WTC11 (cell line): ENCODE measurements at regions not wholly inside any gene's neighbourhood (a gene's known extent, or its start where the extent isn't known, plus 50 kb on each side); places are given as distances from the start of the nearest gene placed in this dataset.

Experiments
- ATAC-seq: fragments of 200-7000 bp; cut with Tn5 transposase; 2 replicates; pipeline ENCODE4 v1.10.0; 2021; ENCODE audit warnings: mild to moderate bottlenecking, moderate library complexity
- CTCF ChIA-PET: fragments of 300-600 bp; sonication (Branson Sonifier 250); formaldehyde crosslinking; loops from one replicate; lab custom pipeline; 2021; ENCODE audit warnings: antibody characterized with exemption; lab: Charles Lee
- POLR2A ChIA-PET: fragments of 350-600 bp; sonication (Branson Sonifier 250); formaldehyde crosslinking; loops from one replicate; lab custom pipeline; 2021; ENCODE audit warnings: antibody characterized with exemption; lab: Charles Lee
- DNase-seq: peaks from one replicate; pipeline ENCODE4 v3.0.0; 2021; ENCODE audit warnings: low spot score
- H3K27ac Mint-ChIP-seq: 2 replicates; pipeline ENCODE4 v1.8.0; 2021; ENCODE audit warnings: mixed read lengths
- H3K27me3 Mint-ChIP-seq: 2 replicates; pipeline ENCODE4 v1.8.0; 2021; ENCODE audit warnings: low read depth, mild to moderate bottlenecking, moderate library complexity, mixed read lengths
- H3K36me3 Mint-ChIP-seq: 2 replicates; pipeline ENCODE4 v1.8.0; 2021; ENCODE audit warnings: mixed read lengths
- H3K4me1 Mint-ChIP-seq: 2 replicates; pipeline ENCODE4 v1.8.0; 2022; ENCODE audit warnings: mixed read lengths
- H3K4me3 Mint-ChIP-seq: 2 replicates; pipeline ENCODE4 v1.8.0; 2021; ENCODE audit warnings: mild to moderate bottlenecking, moderate library complexity, mixed read lengths
- H3K9me3 Mint-ChIP-seq: 2 replicates; pipeline ENCODE4 v1.8.0; 2021; ENCODE audit warnings: mixed read lengths
- ATF1 ChIP-seq: sonication (generic); formaldehyde crosslinking; IDR thresholded peaks from 2 replicates; pipeline ENCODE4 v1.8.1; 2023; ENCODE audit warnings: mild to moderate bottlenecking, moderate library complexity, missing genetic modification reagents
- CREB1 ChIP-seq: sonication (generic); formaldehyde crosslinking; IDR thresholded peaks from 2 replicates; pipeline ENCODE4 v1.8.0; 2023; ENCODE audit warnings: mild to moderate bottlenecking, missing genetic modification reagents
- ELF4 ChIP-seq: sonication (generic); formaldehyde crosslinking; IDR thresholded peaks from 2 replicates; pipeline ENCODE4 v1.8.1; 2022; ENCODE audit warnings: low read depth, mild to moderate bottlenecking, moderate library complexity, missing genetic modification reagents
- FOXK1 ChIP-seq: sonication (generic); formaldehyde crosslinking; IDR thresholded peaks from 2 replicates; pipeline ENCODE4 v1.8.0; 2022; ENCODE audit warnings: mild to moderate bottlenecking, moderate library complexity, missing genetic modification reagents
- GTF2I ChIP-seq: fragments of 250-450 bp; sonication (Bioruptor Pico); conservative IDR thresholded peaks from 2 replicates; pipeline ENCODE4 v1.4.0; 2021; ENCODE audit warnings: mild to moderate bottlenecking
- KAT7 ChIP-seq: sonication (generic); formaldehyde crosslinking; IDR thresholded peaks from 2 replicates; pipeline ENCODE4 v1.8.1; 2023; ENCODE audit warnings: missing genetic modification reagents, mild to moderate bottlenecking, borderline replicate concordance
- MXD4 ChIP-seq: fragments of 250-450 bp; sonication (Bioruptor Pico); IDR thresholded peaks from 2 replicates; pipeline ENCODE4 v1.8.0; 2021; ENCODE audit warnings: mild to moderate bottlenecking, moderate library complexity, borderline replicate concordance
- NR1H2 ChIP-seq: sonication (generic); formaldehyde crosslinking; IDR thresholded peaks from 2 replicates; pipeline ENCODE4 v1.9.0; 2021; ENCODE audit warnings: mild to moderate bottlenecking, moderate library complexity, missing genetic modification reagents
- RELA ChIP-seq: sonication (generic); formaldehyde crosslinking; IDR thresholded peaks from 2 replicates; pipeline ENCODE4 v1.8.1; 2022; ENCODE audit warnings: missing genetic modification reagents, mild to moderate bottlenecking, borderline replicate concordance
- RORB ChIP-seq: fragments of 250-450 bp; sonication (Bioruptor Pico); IDR thresholded peaks from 2 replicates; pipeline ENCODE4 v1.9.0; 2021; ENCODE audit warnings: mild to moderate bottlenecking
- TF ChIP-seq, protein P1 (sequence below): fragments of 250-450 bp; sonication (Bioruptor Pico); IDR thresholded peaks from 2 replicates; pipeline ENCODE4 v1.9.0; 2021; ENCODE audit warnings: mild to moderate bottlenecking
- TF ChIP-seq, protein P2 (sequence below): sonication (generic); formaldehyde crosslinking; IDR thresholded peaks from 2 replicates; pipeline ENCODE4 v1.8.1; 2023; ENCODE audit warnings: mild to moderate bottlenecking, missing genetic modification reagents
- TF ChIP-seq, protein P3 (sequence below): sonication (generic); formaldehyde crosslinking; IDR thresholded peaks from 2 replicates; pipeline ENCODE4 v1.8.0; 2022; ENCODE audit warnings: mild to moderate bottlenecking, missing genetic modification reagents
- TF ChIP-seq, protein P4 (sequence below): sonication (generic); formaldehyde crosslinking; IDR thresholded peaks from 2 replicates; pipeline ENCODE4 v1.8.1; 2022; ENCODE audit warnings: mild to moderate bottlenecking, missing genetic modification reagents, moderate library complexity, borderline replicate concordance
- TF ChIP-seq, protein P5 (sequence below): sonication (generic); formaldehyde crosslinking; IDR thresholded peaks from 2 replicates; pipeline ENCODE4 v1.8.0; 2023; ENCODE audit warnings: mild to moderate bottlenecking, missing genetic modification reagents
- TF ChIP-seq, protein P6 (sequence below): sonication (generic); formaldehyde crosslinking; IDR thresholded peaks from 2 replicates; pipeline ENCODE4 v1.8.0; 2023; ENCODE audit warnings: missing genetic modification reagents, mild to moderate bottlenecking, borderline replicate concordance

DNA sequence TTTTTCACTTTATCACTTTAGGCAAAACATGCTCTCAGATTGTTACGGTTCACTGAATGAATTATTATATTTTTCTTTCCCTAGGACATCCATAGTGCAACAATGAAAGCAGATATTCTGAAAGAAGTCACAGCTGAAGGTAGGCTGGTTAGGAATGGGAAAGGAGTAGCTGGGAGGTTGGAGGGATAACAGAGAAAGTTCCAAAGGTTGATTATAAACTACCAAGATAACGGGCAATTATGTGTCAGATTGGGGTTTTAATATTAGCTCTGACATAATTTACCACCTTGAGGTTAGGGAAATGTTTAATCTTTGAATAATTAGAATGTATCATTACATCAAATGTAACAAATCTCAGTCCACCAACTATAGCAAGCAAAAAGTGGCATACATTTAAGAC lies 96.5 kb downstream of the HTR1B start:
- TF ChIP-seq KAT7 (CRISPR knock-in tag): no peak
- no peak for TF ChIP-seq ELF4 (CRISPR knock-in tag)
- TF ChIP-seq, protein P1, sequence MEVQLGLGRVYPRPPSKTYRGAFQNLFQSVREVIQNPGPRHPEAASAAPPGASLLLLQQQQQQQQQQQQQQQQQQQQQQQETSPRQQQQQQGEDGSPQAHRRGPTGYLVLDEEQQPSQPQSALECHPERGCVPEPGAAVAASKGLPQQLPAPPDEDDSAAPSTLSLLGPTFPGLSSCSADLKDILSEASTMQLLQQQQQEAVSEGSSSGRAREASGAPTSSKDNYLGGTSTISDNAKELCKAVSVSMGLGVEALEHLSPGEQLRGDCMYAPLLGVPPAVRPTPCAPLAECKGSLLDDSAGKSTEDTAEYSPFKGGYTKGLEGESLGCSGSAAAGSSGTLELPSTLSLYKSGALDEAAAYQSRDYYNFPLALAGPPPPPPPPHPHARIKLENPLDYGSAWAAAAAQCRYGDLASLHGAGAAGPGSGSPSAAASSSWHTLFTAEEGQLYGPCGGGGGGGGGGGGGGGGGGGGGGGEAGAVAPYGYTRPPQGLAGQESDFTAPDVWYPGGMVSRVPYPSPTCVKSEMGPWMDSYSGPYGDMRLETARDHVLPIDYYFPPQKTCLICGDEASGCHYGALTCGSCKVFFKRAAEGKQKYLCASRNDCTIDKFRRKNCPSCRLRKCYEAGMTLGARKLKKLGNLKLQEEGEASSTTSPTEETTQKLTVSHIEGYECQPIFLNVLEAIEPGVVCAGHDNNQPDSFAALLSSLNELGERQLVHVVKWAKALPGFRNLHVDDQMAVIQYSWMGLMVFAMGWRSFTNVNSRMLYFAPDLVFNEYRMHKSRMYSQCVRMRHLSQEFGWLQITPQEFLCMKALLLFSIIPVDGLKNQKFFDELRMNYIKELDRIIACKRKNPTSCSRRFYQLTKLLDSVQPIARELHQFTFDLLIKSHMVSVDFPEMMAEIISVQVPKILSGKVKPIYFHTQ (CRISPR knock-in tag): no peak
- TF ChIP-seq MXD4 (CRISPR knock-in tag): no peak
- TF ChIP-seq ATF1 (CRISPR knock-in tag): no peak
- no peak for TF ChIP-seq NR1H2
- TF ChIP-seq, protein P2, sequence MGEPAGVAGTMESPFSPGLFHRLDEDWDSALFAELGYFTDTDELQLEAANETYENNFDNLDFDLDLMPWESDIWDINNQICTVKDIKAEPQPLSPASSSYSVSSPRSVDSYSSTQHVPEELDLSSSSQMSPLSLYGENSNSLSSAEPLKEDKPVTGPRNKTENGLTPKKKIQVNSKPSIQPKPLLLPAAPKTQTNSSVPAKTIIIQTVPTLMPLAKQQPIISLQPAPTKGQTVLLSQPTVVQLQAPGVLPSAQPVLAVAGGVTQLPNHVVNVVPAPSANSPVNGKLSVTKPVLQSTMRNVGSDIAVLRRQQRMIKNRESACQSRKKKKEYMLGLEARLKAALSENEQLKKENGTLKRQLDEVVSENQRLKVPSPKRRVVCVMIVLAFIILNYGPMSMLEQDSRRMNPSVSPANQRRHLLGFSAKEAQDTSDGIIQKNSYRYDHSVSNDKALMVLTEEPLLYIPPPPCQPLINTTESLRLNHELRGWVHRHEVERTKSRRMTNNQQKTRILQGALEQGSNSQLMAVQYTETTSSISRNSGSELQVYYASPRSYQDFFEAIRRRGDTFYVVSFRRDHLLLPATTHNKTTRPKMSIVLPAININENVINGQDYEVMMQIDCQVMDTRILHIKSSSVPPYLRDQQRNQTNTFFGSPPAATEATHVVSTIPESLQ (CRISPR knock-in tag): no peak
- TF ChIP-seq, protein P3, sequence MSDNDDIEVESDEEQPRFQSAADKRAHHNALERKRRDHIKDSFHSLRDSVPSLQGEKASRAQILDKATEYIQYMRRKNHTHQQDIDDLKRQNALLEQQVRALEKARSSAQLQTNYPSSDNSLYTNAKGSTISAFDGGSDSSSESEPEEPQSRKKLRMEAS (CRISPR knock-in tag): no peak
- no peak for TF ChIP-seq CREB1 (CRISPR knock-in tag)
- no peaks in the 10 kb centered on the region for H3K27me3 Mint-ChIP-seq
- H3K9me3 Mint-ChIP-seq: peaks cover 9% of the 10 kb centered on the region
- ATAC-seq: no peak
- DNase-seq: no peak
- no peak overlapping the region for H3K27ac Mint-ChIP-seq
- CTCF ChIA-PET: no interaction called here
- H3K4me1 Mint-ChIP-seq: peaks cover 10% of the 10 kb centered on the region
- H3K36me3 Mint-ChIP-seq: peaks cover 2% of the 10 kb centered on the region; the same call in 1 of the 2 replicates
- H3K4me3 Mint-ChIP-seq: no peak overlapping the region
- POLR2A ChIA-PET: no interaction called here

DNA sequence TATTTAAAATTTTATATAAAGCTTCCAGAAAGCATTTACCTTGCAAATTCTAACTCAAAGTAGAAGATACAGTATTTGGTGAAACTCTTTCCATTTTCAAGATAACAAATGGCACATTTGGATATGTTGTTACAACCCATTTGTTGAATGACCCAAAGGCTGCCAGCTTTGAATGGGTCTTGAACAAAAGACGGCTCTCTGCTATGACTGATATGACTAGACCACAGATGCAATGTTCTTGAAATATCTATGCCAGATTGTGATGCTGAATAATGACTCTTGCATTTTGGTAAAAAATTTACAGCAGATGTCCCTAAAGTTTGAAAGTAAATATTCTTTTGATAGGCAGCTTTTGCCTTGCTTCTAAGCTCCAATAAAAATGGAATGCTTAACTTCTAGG lies 99.6 kb downstream of the HTR1B start:
- H3K27me3 Mint-ChIP-seq: no peaks in the 10 kb centered on the region
- no peak overlapping the region for H3K4me3 Mint-ChIP-seq
- DNase-seq (no peak), ATAC-seq (no peak)
- H3K4me1 Mint-ChIP-seq: peaks cover 6% of the 10 kb centered on the region; the same call in 1 of the 2 replicates
- POLR2A ChIA-PET: no interaction called here
- H3K27ac Mint-ChIP-seq: no peak overlapping the region
- peaks cover 11% of the 10 kb centered on the region for H3K9me3 Mint-ChIP-seq
- H3K36me3 Mint-ChIP-seq: peaks cover 4% of the 10 kb centered on the region; the same call in 1 of the 2 replicates
- CTCF ChIA-PET: no interaction called here
- TF ChIP-seq FOXK1 (CRISPR knock-in tag): no peak
- no peak for TF ChIP-seq GTF2I (CRISPR knock-in tag)
- TF ChIP-seq, protein P4, sequence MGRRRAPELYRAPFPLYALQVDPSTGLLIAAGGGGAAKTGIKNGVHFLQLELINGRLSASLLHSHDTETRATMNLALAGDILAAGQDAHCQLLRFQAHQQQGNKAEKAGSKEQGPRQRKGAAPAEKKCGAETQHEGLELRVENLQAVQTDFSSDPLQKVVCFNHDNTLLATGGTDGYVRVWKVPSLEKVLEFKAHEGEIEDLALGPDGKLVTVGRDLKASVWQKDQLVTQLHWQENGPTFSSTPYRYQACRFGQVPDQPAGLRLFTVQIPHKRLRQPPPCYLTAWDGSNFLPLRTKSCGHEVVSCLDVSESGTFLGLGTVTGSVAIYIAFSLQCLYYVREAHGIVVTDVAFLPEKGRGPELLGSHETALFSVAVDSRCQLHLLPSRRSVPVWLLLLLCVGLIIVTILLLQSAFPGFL: no peak
- TF ChIP-seq, protein P5, sequence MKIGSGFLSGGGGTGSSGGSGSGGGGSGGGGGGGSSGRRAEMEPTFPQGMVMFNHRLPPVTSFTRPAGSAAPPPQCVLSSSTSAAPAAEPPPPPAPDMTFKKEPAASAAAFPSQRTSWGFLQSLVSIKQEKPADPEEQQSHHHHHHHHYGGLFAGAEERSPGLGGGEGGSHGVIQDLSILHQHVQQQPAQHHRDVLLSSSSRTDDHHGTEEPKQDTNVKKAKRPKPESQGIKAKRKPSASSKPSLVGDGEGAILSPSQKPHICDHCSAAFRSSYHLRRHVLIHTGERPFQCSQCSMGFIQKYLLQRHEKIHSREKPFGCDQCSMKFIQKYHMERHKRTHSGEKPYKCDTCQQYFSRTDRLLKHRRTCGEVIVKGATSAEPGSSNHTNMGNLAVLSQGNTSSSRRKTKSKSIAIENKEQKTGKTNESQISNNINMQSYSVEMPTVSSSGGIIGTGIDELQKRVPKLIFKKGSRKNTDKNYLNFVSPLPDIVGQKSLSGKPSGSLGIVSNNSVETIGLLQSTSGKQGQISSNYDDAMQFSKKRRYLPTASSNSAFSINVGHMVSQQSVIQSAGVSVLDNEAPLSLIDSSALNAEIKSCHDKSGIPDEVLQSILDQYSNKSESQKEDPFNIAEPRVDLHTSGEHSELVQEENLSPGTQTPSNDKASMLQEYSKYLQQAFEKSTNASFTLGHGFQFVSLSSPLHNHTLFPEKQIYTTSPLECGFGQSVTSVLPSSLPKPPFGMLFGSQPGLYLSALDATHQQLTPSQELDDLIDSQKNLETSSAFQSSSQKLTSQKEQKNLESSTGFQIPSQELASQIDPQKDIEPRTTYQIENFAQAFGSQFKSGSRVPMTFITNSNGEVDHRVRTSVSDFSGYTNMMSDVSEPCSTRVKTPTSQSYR (CRISPR knock-in tag): no peak
- no peak for TF ChIP-seq RORB (CRISPR knock-in tag)
- TF ChIP-seq, protein P2 (CRISPR knock-in tag): no peak
- no peak for TF ChIP-seq RELA
- TF ChIP-seq, protein P1 (CRISPR knock-in tag): no peak
- TF ChIP-seq, protein P6, sequence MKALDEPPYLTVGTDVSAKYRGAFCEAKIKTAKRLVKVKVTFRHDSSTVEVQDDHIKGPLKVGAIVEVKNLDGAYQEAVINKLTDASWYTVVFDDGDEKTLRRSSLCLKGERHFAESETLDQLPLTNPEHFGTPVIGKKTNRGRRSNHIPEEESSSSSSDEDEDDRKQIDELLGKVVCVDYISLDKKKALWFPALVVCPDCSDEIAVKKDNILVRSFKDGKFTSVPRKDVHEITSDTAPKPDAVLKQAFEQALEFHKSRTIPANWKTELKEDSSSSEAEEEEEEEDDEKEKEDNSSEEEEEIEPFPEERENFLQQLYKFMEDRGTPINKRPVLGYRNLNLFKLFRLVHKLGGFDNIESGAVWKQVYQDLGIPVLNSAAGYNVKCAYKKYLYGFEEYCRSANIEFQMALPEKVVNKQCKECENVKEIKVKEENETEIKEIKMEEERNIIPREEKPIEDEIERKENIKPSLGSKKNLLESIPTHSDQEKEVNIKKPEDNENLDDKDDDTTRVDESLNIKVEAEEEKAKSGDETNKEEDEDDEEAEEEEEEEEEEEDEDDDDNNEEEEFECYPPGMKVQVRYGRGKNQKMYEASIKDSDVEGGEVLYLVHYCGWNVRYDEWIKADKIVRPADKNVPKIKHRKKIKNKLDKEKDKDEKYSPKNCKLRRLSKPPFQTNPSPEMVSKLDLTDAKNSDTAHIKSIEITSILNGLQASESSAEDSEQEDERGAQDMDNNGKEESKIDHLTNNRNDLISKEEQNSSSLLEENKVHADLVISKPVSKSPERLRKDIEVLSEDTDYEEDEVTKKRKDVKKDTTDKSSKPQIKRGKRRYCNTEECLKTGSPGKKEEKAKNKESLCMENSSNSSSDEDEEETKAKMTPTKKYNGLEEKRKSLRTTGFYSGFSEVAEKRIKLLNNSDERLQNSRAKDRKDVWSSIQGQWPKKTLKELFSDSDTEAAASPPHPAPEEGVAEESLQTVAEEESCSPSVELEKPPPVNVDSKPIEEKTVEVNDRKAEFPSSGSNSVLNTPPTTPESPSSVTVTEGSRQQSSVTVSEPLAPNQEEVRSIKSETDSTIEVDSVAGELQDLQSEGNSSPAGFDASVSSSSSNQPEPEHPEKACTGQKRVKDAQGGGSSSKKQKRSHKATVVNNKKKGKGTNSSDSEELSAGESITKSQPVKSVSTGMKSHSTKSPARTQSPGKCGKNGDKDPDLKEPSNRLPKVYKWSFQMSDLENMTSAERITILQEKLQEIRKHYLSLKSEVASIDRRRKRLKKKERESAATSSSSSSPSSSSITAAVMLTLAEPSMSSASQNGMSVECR (CRISPR knock-in tag): no peak
